ENCODE measurements at regions not wholly inside any gene's neighbourhood (a gene's known extent, or its start where the extent isn't known, plus 50 kb on each side); places are given as distances from the start of the nearest gene placed in this dataset.

GRCh38 chr18:75525331-75525730, 97.8 kb upstream of the SMIM21 start:
- Histone ChIP-seq H3K4me1 (ENCODE audit: control insufficient read depth, extremely low read depth, insufficient read depth, low read length) (no peaks in the 10 kb centered on the region), H2AFZ (ENCODE audit: low read length) (no peak overlapping the region), H3K36me3 (ENCODE audit: control insufficient read depth, insufficient read depth, low read length) (no peaks in the 10 kb centered on the region), H3K79me2 (ENCODE audit: control insufficient read depth, insufficient read depth, low read length) (no peaks in the 10 kb centered on the region), H3K27ac (ENCODE audit: insufficient read depth, low read length) (no peak overlapping the region), H3K9me3 (ENCODE audit: control insufficient read depth, insufficient read depth, low read depth, low read length) (no peaks in the 10 kb centered on the region), H4K20me1 (ENCODE audit: control insufficient read depth, extremely low read depth, insufficient read depth, low read length) (no peaks in the 10 kb centered on the region), H3K9ac (ENCODE audit: insufficient read depth, low read length) (no peak overlapping the region), H3K4me2 (ENCODE audit: extremely low read depth, insufficient read depth, low read length) (no peak overlapping the region), H3K4me3 (replicated peaks in 1 of 4; ENCODE audit: control extremely low read depth in 1 of 4, insufficient read depth in 1 of 4, low read depth in 3 of 4, low read length in 4 of 4) (no peak overlapping the region), H3K27me3 (ENCODE audit: control insufficient read depth, insufficient read depth, low read length) (no peaks in the 10 kb centered on the region)
- TF ChIP-seq CTCF (conservative IDR thresholded peaks at IDR 0.05 in 1 of 2, IDR thresholded peaks at IDR 0.05 in 1 of 2; ENCODE audit: low read depth in 1 of 2, low read length in 2 of 2) (no peak), EZH2 (IDR thresholded peaks at IDR 0.05; ENCODE audit: low read length, missing control alignments) (no peak)
- no peak for DNase-seq (ENCODE audit: low read depth in 2 of 2)

DNA sequence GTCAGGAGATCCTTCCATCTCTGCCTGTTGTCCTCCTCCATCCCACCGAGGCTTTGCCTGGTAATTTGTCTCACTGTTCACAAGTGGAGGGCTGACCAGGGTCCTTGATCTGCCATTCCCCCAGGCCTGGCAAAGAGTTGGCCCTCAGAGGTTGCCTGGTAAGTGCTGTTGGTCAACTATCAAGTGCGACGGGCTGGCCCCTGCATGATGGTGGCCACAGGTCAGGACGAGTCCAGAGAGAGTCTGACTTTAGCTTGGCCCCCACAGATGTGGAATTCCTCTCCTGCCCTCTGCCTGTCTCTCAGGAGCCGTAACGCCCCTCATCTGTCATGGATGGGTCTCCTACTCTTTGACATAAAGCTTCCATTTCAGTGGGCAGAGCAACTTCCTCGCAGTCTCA, 97.3 kb upstream of the SMIM21 start:
- Histone ChIP-seq H4K20me1 (ENCODE audit: control insufficient read depth, extremely low read depth, insufficient read depth, low read length) (no peaks in the 10 kb centered on the region), H3K9ac (ENCODE audit: insufficient read depth, low read length) (no peak overlapping the region), H3K4me3 (replicated peaks in 1 of 4; ENCODE audit: control extremely low read depth in 1 of 4, insufficient read depth in 1 of 4, low read depth in 3 of 4, low read length in 4 of 4) (no peak overlapping the region), H3K79me2 (ENCODE audit: control insufficient read depth, insufficient read depth, low read length) (no peaks in the 10 kb centered on the region), H3K4me2 (ENCODE audit: extremely low read depth, insufficient read depth, low read length) (no peak overlapping the region), H2AFZ (ENCODE audit: low read length) (no peak overlapping the region), H3K27ac (ENCODE audit: insufficient read depth, low read length) (no peak overlapping the region), H3K4me1 (ENCODE audit: control insufficient read depth, extremely low read depth, insufficient read depth, low read length) (no peaks in the 10 kb centered on the region), H3K36me3 (ENCODE audit: control insufficient read depth, insufficient read depth, low read length) (no peaks in the 10 kb centered on the region), H3K27me3 (ENCODE audit: control insufficient read depth, insufficient read depth, low read length) (no peaks in the 10 kb centered on the region), H3K9me3 (ENCODE audit: control insufficient read depth, insufficient read depth, low read depth, low read length) (no peaks in the 10 kb centered on the region)
- no peak for DNase-seq (ENCODE audit: low read depth in 2 of 2)
- TF ChIP-seq EZH2 (IDR thresholded peaks at IDR 0.05; ENCODE audit: low read length, missing control alignments) (no peak), CTCF (conservative IDR thresholded peaks at IDR 0.05 in 1 of 2, IDR thresholded peaks at IDR 0.05 in 1 of 2; ENCODE audit: low read depth in 1 of 2, low read length in 2 of 2) (no peak)

GRCh38 chr18:75524181-75524580, 96.7 kb upstream of the SMIM21 start:
- no peaks in the 10 kb centered on the region for H3K4me1 ChIP-seq (ENCODE audit: control insufficient read depth, extremely low read depth, insufficient read depth, low read length)
- no peaks in the 10 kb centered on the region for H3K27me3 ChIP-seq (ENCODE audit: control insufficient read depth, insufficient read depth, low read length)
- no peak for DNase-seq (ENCODE audit: low read depth in 2 of 2)
- H4K20me1 ChIP-seq (ENCODE audit: control insufficient read depth, extremely low read depth, insufficient read depth, low read length) = no peaks in the 10 kb centered on the region
- no peak overlapping the region for H3K27ac ChIP-seq (ENCODE audit: insufficient read depth, low read length)
- no peak overlapping the region for H3K4me3 ChIP-seq (replicated peaks in 1 of 4; ENCODE audit: control extremely low read depth in 1 of 4, insufficient read depth in 1 of 4, low read depth in 3 of 4, low read length in 4 of 4)
- H3K4me2 ChIP-seq (ENCODE audit: extremely low read depth, insufficient read depth, low read length) = no peak overlapping the region
- H3K9me3 ChIP-seq (ENCODE audit: control insufficient read depth, insufficient read depth, low read depth, low read length) = no peaks in the 10 kb centered on the region
- no peak for TF ChIP-seq CTCF (conservative IDR thresholded peaks at IDR 0.05 in 1 of 2, IDR thresholded peaks at IDR 0.05 in 1 of 2; ENCODE audit: low read depth in 1 of 2, low read length in 2 of 2)
- no peak for TF ChIP-seq EZH2 (IDR thresholded peaks at IDR 0.05; ENCODE audit: low read length, missing control alignments)
- H3K79me2 ChIP-seq (ENCODE audit: control insufficient read depth, insufficient read depth, low read length) = no peaks in the 10 kb centered on the region
- H3K36me3 ChIP-seq (ENCODE audit: control insufficient read depth, insufficient read depth, low read length) = no peaks in the 10 kb centered on the region
- H2AFZ ChIP-seq (ENCODE audit: low read length) = no peak overlapping the region
- H3K9ac ChIP-seq (ENCODE audit: insufficient read depth, low read length) = no peak overlapping the region

Measured in fibroblast of lung (primary cell).